ENCODE measurements at regions not wholly inside any gene's neighbourhood (a gene's known extent, or its start where the extent isn't known, plus 50 kb on each side); places are given as distances from the start of the nearest gene placed in this dataset.

GRCh38 chr6:113539202-113539601 is 317.9 kb upstream of the MARCKS start:
- TF ChIP-seq, protein P1, sequence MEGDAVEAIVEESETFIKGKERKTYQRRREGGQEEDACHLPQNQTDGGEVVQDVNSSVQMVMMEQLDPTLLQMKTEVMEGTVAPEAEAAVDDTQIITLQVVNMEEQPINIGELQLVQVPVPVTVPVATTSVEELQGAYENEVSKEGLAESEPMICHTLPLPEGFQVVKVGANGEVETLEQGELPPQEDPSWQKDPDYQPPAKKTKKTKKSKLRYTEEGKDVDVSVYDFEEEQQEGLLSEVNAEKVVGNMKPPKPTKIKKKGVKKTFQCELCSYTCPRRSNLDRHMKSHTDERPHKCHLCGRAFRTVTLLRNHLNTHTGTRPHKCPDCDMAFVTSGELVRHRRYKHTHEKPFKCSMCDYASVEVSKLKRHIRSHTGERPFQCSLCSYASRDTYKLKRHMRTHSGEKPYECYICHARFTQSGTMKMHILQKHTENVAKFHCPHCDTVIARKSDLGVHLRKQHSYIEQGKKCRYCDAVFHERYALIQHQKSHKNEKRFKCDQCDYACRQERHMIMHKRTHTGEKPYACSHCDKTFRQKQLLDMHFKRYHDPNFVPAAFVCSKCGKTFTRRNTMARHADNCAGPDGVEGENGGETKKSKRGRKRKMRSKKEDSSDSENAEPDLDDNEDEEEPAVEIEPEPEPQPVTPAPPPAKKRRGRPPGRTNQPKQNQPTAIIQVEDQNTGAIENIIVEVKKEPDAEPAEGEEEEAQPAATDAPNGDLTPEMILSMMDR (IDR thresholded peaks at IDR 0.05) = no peak
- TF ChIP-seq POLR2AphosphoS5 (IDR thresholded peaks at IDR 0.05; ENCODE audit: low read depth, low read length) (no peak), TCF7L2 (IDR thresholded peaks at IDR 0.05; ENCODE audit: low read depth, low read length) (no peak)
- TF ChIP-seq, protein P2, sequence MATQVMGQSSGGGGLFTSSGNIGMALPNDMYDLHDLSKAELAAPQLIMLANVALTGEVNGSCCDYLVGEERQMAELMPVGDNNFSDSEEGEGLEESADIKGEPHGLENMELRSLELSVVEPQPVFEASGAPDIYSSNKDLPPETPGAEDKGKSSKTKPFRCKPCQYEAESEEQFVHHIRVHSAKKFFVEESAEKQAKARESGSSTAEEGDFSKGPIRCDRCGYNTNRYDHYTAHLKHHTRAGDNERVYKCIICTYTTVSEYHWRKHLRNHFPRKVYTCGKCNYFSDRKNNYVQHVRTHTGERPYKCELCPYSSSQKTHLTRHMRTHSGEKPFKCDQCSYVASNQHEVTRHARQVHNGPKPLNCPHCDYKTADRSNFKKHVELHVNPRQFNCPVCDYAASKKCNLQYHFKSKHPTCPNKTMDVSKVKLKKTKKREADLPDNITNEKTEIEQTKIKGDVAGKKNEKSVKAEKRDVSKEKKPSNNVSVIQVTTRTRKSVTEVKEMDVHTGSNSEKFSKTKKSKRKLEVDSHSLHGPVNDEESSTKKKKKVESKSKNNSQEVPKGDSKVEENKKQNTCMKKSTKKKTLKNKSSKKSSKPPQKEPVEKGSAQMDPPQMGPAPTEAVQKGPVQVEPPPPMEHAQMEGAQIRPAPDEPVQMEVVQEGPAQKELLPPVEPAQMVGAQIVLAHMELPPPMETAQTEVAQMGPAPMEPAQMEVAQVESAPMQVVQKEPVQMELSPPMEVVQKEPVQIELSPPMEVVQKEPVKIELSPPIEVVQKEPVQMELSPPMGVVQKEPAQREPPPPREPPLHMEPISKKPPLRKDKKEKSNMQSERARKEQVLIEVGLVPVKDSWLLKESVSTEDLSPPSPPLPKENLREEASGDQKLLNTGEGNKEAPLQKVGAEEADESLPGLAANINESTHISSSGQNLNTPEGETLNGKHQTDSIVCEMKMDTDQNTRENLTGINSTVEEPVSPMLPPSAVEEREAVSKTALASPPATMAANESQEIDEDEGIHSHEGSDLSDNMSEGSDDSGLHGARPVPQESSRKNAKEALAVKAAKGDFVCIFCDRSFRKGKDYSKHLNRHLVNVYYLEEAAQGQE (IDR thresholded peaks at IDR 0.05; ENCODE audit: insufficient read depth in 1 of 2, low read depth in 2 of 2, low read length in 1 of 2) = no peak
